K562 (cell line): ENCODE measurements at regions not wholly inside any gene's neighbourhood (a gene's known extent, or its start where the extent isn't known, plus 50 kb on each side); places are given as distances from the start of the nearest gene placed in this dataset.

ENCODE experiments used
- ATAC-seq: fragments of 200-7000 bp; cut with Tn5 transposase; 3 replicates; pipeline ENCODE4 v1.9.1; 2020; ENCODE audit warnings: moderate library complexity
- BruUV-seq: library from RNA; stranded (reverse); fragments of 400-500 nt; replicated peaks from 2 replicates; lab custom pipeline; 2021; lab: Mats Ljungman, UMichigan
- CTCF ChIA-PET: fragments of 300-600 bp; formaldehyde crosslinking; extraction: SDS; loops from one replicate; lab custom pipeline; 2021; ENCODE audit warnings: low intra/inter-chr PET ratio; lab: Yijun Ruan, JAX
- POLR2A ChIA-PET: fragments of 300-600, 350-650 bp; sonication (Branson Sonifier 250); formaldehyde crosslinking; extraction: SDS; loops from one replicate; lab custom pipeline; 2021; ENCODE audit warnings: antibody characterized with exemption, inconsistent platforms; lab: Yijun Ruan, JAX
- DNase-seq, 4 experiments: peaks; one replicate each; pipeline versions ENCODE4 v3.0.0 to v3.0.0-alpha.2; 2011 to 2018; ENCODE audit warnings: low spot score in 3 of 4, mixed read lengths in 3 of 4; ENCODE audit errors: extremely low read depth in 1 of 4
- FAIRE-seq: peaks from 2 replicates; lab custom pipeline; 2011; peaks lifted over from hg19 to GRCh38; lab: Jason Lieb, UNC
- H2AFZ ChIP-seq: 2 replicates; pipeline ENCODE4 v1.6.0; 2011; ENCODE audit warnings: low read depth, low read length, control low read depth, inconsistent platforms
- H3K27ac ChIP-seq: fragments of 200-600 bp; 3 replicates; pipeline ENCODE4 v1.8.0; 2011; ENCODE audit warnings: low read depth, mild to moderate bottlenecking, control low read depth, inconsistent platforms, low read length, moderate library complexity, mixed read lengths; ENCODE audit errors: extremely low read depth
- H3K27me3 ChIP-seq, 2 experiments: fragments of 300-600 bp in 1 of 2; 2 replicates in 1 of 2; 3 replicates in 1 of 2; pipeline versions ENCODE4 v1.6.0 to v1.8.0; 2011; ENCODE audit warnings: inconsistent platforms in 2 of 2, low read length in 2 of 2, mild to moderate bottlenecking in 1 of 2, mixed read lengths in 1 of 2, moderate library complexity in 1 of 2; ENCODE audit not compliant: control insufficient read depth in 2 of 2, insufficient read depth in 2 of 2
- H3K36me3 ChIP-seq: fragments of 300-600 bp; 3 replicates; pipeline ENCODE4 v1.8.0; 2011; ENCODE audit warnings: mild to moderate bottlenecking, low read length, inconsistent platforms; ENCODE audit not compliant: control insufficient read depth, insufficient read depth
- H3K4me1 ChIP-seq, 2 experiments: fragments of 200-600 bp in 1 of 2; replicated peaks in 1 of 2; 2 replicates in 1 of 2; 3 replicates in 1 of 2; pipeline versions ENCODE4 v1.5.1 to v1.8.0; 2011; ENCODE audit warnings: inconsistent platforms in 2 of 2, low read length in 2 of 2, mild to moderate bottlenecking in 1 of 2, mixed read lengths in 1 of 2, moderate library complexity in 1 of 2; ENCODE audit not compliant: control insufficient read depth in 2 of 2, insufficient read depth in 2 of 2
- H3K4me2 ChIP-seq: 2 replicates; pipeline ENCODE4 v1.6.1; 2011; ENCODE audit warnings: low read length, control low read depth, inconsistent platforms, mixed read lengths; ENCODE audit not compliant: insufficient read depth
- H3K4me3 ChIP-seq: fragments of 200-600 bp; sonication (generic), shearing (Covaris generic); 2 replicates; pipeline ENCODE4 v1.5.1; 2016; ENCODE audit warnings: control low read depth, inconsistent platforms
- H3K79me2 ChIP-seq: fragments of 200-600 bp; 3 replicates; pipeline ENCODE4 v1.8.0; 2011; ENCODE audit warnings: low read length, inconsistent platforms; ENCODE audit not compliant: control insufficient read depth, insufficient read depth
- H3K9ac ChIP-seq, 2 experiments: 2 replicates each; pipeline versions ENCODE4 v1.6.0 to v1.6.1; 2011; ENCODE audit warnings: low read depth in 2 of 2, low read length in 2 of 2, control low read depth in 1 of 2, inconsistent platforms in 1 of 2, mild to moderate bottlenecking in 1 of 2, mixed read lengths in 1 of 2; ENCODE audit not compliant: insufficient read depth in 1 of 2
- H3K9me1 ChIP-seq: one replicate; pipeline ENCODE4 v1.6.0; 2011; ENCODE audit warnings: inconsistent platforms, mild to moderate bottlenecking, low read length, moderate library complexity; ENCODE audit not compliant: control insufficient read depth, insufficient read depth
- H3K9me3 ChIP-seq: replicated peaks from 2 replicates; pipeline ENCODE4 v1.5.1; 2011; ENCODE audit warnings: low read depth, low read length, inconsistent platforms; ENCODE audit not compliant: control insufficient read depth, insufficient read depth
- H4K20me1 ChIP-seq: replicated peaks from 2 replicates; pipeline ENCODE4 v1.6.1; 2011; ENCODE audit warnings: low read length, inconsistent platforms, mixed read lengths; ENCODE audit not compliant: control insufficient read depth, insufficient read depth
- E2F1 ChIP-seq: sonication (generic); formaldehyde crosslinking; IDR thresholded peaks from 2 replicates; pipeline ENCODE4 v1.8.1; 2023; ENCODE audit warnings: mild to moderate bottlenecking, missing genetic modification reagents, moderate library complexity
- ESRRB ChIP-seq: fragments of 250-450 bp; sonication (Bioruptor Pico); IDR thresholded peaks from 2 replicates; pipeline ENCODE4 v1.5.0; 2020; ENCODE audit warnings: mild to moderate bottlenecking, moderate library complexity, borderline replicate concordance
- ETS1 ChIP-seq: conservative IDR thresholded peaks from 2 replicates; pipeline ENCODE4 v1.6.1; 2011; ENCODE audit warnings: low read depth, mild to moderate bottlenecking, low read length; ENCODE audit not compliant: control insufficient read depth
- EWSR1 ChIP-seq: fragments of 450-650 bp; IDR thresholded peaks from 2 replicates; pipeline ENCODE4 v1.6.1; 2018; ENCODE audit warnings: borderline replicate concordance, mild to moderate bottlenecking, low read depth, moderate library complexity; ENCODE audit not compliant: partially characterized antibody
- FOSL1 ChIP-seq: fragments of 200-800 bp; sonication (Bioruptor generic); conservative IDR thresholded peaks from 2 replicates; pipeline ENCODE4 v1.6.1; 2016; ENCODE audit warnings: missing genetic modification characterization, missing compliant biosample characterization
- GABPB2 ChIP-seq: fragments of 250-450 bp; sonication (Bioruptor Pico); conservative IDR thresholded peaks from 2 replicates; pipeline ENCODE4 v1.5.1; 2021; ENCODE audit warnings: mild to moderate bottlenecking
- KDM1A ChIP-seq, 2 experiments: fragments of 450-650 bp; IDR thresholded peaks; 2 replicates each; pipeline ENCODE4 v1.6.1; 2016; ENCODE audit warnings: mild to moderate bottlenecking in 2 of 2
- LARP7 ChIP-seq: fragments of 450-650 bp; IDR thresholded peaks from 2 replicates; pipeline ENCODE4 v1.6.1; 2016
- MAZ ChIP-seq, 2 experiments: fragments of 450-650 bp in 1 of 2; sonication (generic) in 1 of 2; formaldehyde crosslinking; IDR thresholded peaks in 1 of 2; conservative IDR thresholded peaks in 1 of 2; 2 replicates each; pipeline versions ENCODE4 v1.4.0 to v1.5.0; 2020; ENCODE audit warnings: mild to moderate bottlenecking in 1 of 2, missing genetic modification reagents in 1 of 2
- MTA3 ChIP-seq: fragments of 450-650 bp; formaldehyde crosslinking; IDR thresholded peaks from 2 replicates; pipeline ENCODE4 v1.6.1; 2017; ENCODE audit warnings: mild to moderate bottlenecking, borderline replicate concordance
- NUFIP1 ChIP-seq: fragments of 450-650 bp; IDR thresholded peaks from 2 replicates; pipeline ENCODE4 v1.6.1; 2018; ENCODE audit not compliant: partially characterized antibody
- RBM15 ChIP-seq: fragments of 200-400 bp; formaldehyde crosslinking; IDR thresholded peaks from 2 replicates; pipeline ENCODE4 v1.6.1; 2018; ENCODE audit warnings: mild to moderate bottlenecking, low read length, moderate library complexity; ENCODE audit not compliant: insufficient read depth
- STAT5B ChIP-seq: fragments of 250-450 bp; sonication (Bioruptor Pico); IDR thresholded peaks from 2 replicates; pipeline ENCODE4 v1.8.0; 2021; ENCODE audit warnings: mild to moderate bottlenecking, inconsistent platforms
- ZBED1 ChIP-seq: IDR thresholded peaks from 2 replicates; pipeline ENCODE4 v1.6.1; 2014
- ZFP36 ChIP-seq: fragments of 150-350 bp; IDR thresholded peaks from 2 replicates; pipeline ENCODE4 v1.6.1; 2018; ENCODE audit warnings: low read length, low read depth; ENCODE audit not compliant: partially characterized antibody
- ZNF134 ChIP-seq: fragments of 250-450 bp; sonication (Bioruptor Pico); conservative IDR thresholded peaks from 2 replicates; pipeline ENCODE4 v1.4.0; 2020
- ZNF140 ChIP-seq: fragments of 250-450 bp; sonication (Bioruptor Pico); IDR thresholded peaks from 2 replicates; pipeline ENCODE4 v1.8.0; 2021; ENCODE audit warnings: moderate library complexity, mild to moderate bottlenecking, inconsistent platforms
- ZNF449 ChIP-seq: fragments of 250-450 bp; sonication (Bioruptor Pico); IDR thresholded peaks from 2 replicates; pipeline ENCODE4 v1.8.0; 2022; ENCODE audit warnings: moderate library complexity, mild to moderate bottlenecking, inconsistent platforms
- WGBS: fragments of 100-300 bp; shearing (Covaris generic); methylation state at CpG from one replicate; pipeline ENCODE4 v1.1.6; 2016; ENCODE audit warnings: low coverage, mixed read lengths; ENCODE audit not compliant: insufficient coverage; ENCODE audit errors: missing lambda C conversion rate; 5-methylcytosine and 5-hydroxymethylcytosine counted together
- in situ Hi-C: fragments of 300-500 bp; cut with MboI; formaldehyde crosslinking; loops from 4 replicates; pipeline ENCODE4 v1.15.0; 2018; ENCODE audit warnings: inconsistent platforms, mixed read lengths
- intact Hi-C: fragments of 100-400 bp; cut with micrococcal nuclease; formaldehyde crosslinking; loops from 2 replicates; pipeline ENCODE4 v1.14.2; 2022

GRCh38 chr4:13918110-13918509 lies 290.6 kb upstream of the BOD1L1 start:
- no peak for ATAC-seq
- DNase-seq = no peak
- ChIA-PET POLR2A (no interaction called here), CTCF (no interaction called here)
- Histone ChIP-seq H3K27me3 (no peaks in the 10 kb centered on the region), H3K4me1 (no peaks in the 10 kb centered on the region), H3K9me3 (no peaks in the 10 kb centered on the region), H3K36me3 (no peaks in the 10 kb centered on the region), H3K27ac (no peak overlapping the region), H4K20me1 (no peaks in the 10 kb centered on the region), H3K79me2 (no peaks in the 10 kb centered on the region), H3K9me1 (no peaks in the 10 kb centered on the region), H3K4me2 (no peak overlapping the region), H3K4me3 (no peak overlapping the region), H3K9ac (no peak overlapping the region), H2AFZ (no peak overlapping the region)
- WGBS = 4% methylated on average over 2 of the region's 2 CpGs
- TF ChIP-seq GABPB2 (no peak), KDM1A (IDR thresholded peaks at IDR 0.05) (no peak), RBM15 (no peak), MAZ (CRISPR knock-in tag; conservative IDR thresholded peaks at IDR 0.05 in 1 of 2, IDR thresholded peaks at IDR 0.05 in 1 of 2) (no peak), ESRRB (CRISPR knock-in tag) (no peak), NUFIP1 (no peak), ZBED1 (no peak), ZNF140 (CRISPR knock-in tag) (no peak), LARP7 (no peak), E2F1 (CRISPR knock-in tag) (no peak), ZFP36 (no peak), MTA3 (no peak), ZNF449 (CRISPR knock-in tag) (no peak), ZNF134 (CRISPR knock-in tag) (no peak), ETS1 (no peak), FOSL1 (tag) (no peak), EWSR1 (no peak), STAT5B (CRISPR knock-in tag) (no peak)
- in situ Hi-C loops (no loop called here), intact Hi-C loops (no loop called here)
- BruUV-seq = no TSS peak
- FAIRE-seq = no peak
